ENCODE measurements at regions not wholly inside any gene's neighbourhood (a gene's known extent, or its start where the extent isn't known, plus 50 kb on each side); places are given as distances from the start of the nearest gene placed in this dataset.

DNA sequence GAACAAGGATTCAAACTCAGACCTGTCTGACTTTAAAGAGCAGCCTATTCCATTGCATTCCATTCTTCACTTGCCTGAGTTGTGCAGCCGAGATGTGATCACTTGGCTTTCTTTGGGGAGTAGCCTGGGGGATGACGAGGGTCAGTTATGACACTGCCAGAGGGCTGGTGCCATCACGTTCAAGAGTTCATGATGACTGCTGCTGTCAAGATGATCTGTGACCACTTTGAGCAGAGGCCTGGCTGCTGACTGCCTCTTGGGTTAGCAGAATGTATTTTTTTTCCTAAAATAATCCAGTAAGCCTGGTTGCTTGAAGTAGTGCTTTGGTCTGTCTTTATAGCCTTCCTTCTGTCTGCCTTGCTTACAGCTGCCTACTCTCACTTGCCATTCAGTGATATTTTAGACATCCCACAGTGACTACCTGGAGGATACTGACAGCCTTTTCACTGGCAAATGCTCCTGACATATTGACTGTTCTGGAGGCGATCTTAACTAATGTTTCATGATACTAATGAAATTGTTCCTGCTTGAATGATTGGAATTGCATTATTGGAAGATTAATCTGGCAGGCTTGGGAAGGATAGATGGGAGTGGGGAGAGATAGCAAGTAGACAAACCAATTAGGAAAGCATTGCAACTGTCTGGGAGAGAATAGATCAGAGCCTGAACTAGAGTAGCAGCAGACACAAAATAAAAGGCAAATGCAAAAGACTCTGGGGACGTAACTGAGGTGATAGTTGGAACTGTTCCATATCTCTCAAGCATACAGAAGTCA, 221.6 kb upstream of the LCORL start:
- Histone ChIP-seq H2AFZ (ENCODE audit: insufficient read depth, low read length, poor library complexity) (no peak overlapping the region), H2BK5ac (ENCODE audit: low read depth, low read length, poor library complexity) (no peak overlapping the region), H3K27ac (ENCODE audit: low read depth, low read length) (no peak overlapping the region), H2AK5ac (ENCODE audit: low read length) (no peak overlapping the region), H3K79me1 (ENCODE audit: low read length) (no peaks in the 10 kb centered on the region), H4K8ac (ENCODE audit: low read depth, low read length) (no peak overlapping the region), H3K9ac (ENCODE audit: low read length) (no peak overlapping the region), H3K4ac (ENCODE audit: low read depth, low read length) (no peak overlapping the region), H3K27me3 (ENCODE audit: insufficient read depth, low read length) (no peaks in the 10 kb centered on the region), H3K14ac (ENCODE audit: low read length) (no peak overlapping the region), H3K18ac (ENCODE audit: low read length) (no peak overlapping the region), H3K23ac (ENCODE audit: low read length) (no peak overlapping the region), H2BK120ac (ENCODE audit: insufficient read depth, low read length, poor library complexity) (no peak overlapping the region), H3K4me1 (ENCODE audit: control insufficient read depth in 1 of 2, insufficient read depth in 2 of 2, low read length in 2 of 2) (no peaks in the 10 kb centered on the region), H3K4me3 (ENCODE audit: low read depth, low read length) (no peak overlapping the region), H3K9me3 (ENCODE audit: insufficient read depth, low read depth, low read length) (no peaks in the 10 kb centered on the region), H4K91ac (ENCODE audit: low read depth, low read length) (no peak overlapping the region), H2BK12ac (ENCODE audit: low read length) (no peak overlapping the region), H3K79me2 (ENCODE audit: control insufficient read depth, insufficient read depth, low read length, poor library complexity) (no peaks in the 10 kb centered on the region), H3K36me3 (ENCODE audit: control insufficient read depth in 1 of 2, insufficient read depth in 2 of 2, low read length in 2 of 2) (no peaks in the 10 kb centered on the region), H3K4me2 (ENCODE audit: low read length) (no peak overlapping the region), H4K12ac (ENCODE audit: low read depth, low read length) (no peak overlapping the region)
- no CpG with 5 or more reads among the region's 5 CpGs for WGBS (ENCODE audit: extremely low coverage, insufficient coverage, insufficient read length)
- no peak for DNase-seq

GRCh38 chr4:18241727-18242126, 220.2 kb upstream of the LCORL start:
- Histone ChIP-seq H4K12ac (ENCODE audit: low read depth, low read length) (no peak overlapping the region), H3K23ac (ENCODE audit: low read length) (no peak overlapping the region), H3K36me3 (ENCODE audit: control insufficient read depth in 1 of 2, insufficient read depth in 2 of 2, low read length in 2 of 2) (no peaks in the 10 kb centered on the region), H3K4me2 (ENCODE audit: low read length) (no peak overlapping the region), H2BK12ac (ENCODE audit: low read length) (no peak overlapping the region), H3K14ac (ENCODE audit: low read length) (no peak overlapping the region), H3K79me1 (ENCODE audit: low read length) (no peaks in the 10 kb centered on the region), H3K79me2 (ENCODE audit: control insufficient read depth, insufficient read depth, low read length, poor library complexity) (no peaks in the 10 kb centered on the region), H3K4me1 (ENCODE audit: control insufficient read depth in 1 of 2, insufficient read depth in 2 of 2, low read length in 2 of 2) (no peaks in the 10 kb centered on the region), H3K9ac (ENCODE audit: low read length) (no peak overlapping the region), H3K18ac (ENCODE audit: low read length) (no peak overlapping the region), H2BK5ac (ENCODE audit: low read depth, low read length, poor library complexity) (no peak overlapping the region), H2AK5ac (ENCODE audit: low read length) (no peak overlapping the region), H2BK120ac (ENCODE audit: insufficient read depth, low read length, poor library complexity) (no peak overlapping the region), H3K4ac (ENCODE audit: low read depth, low read length) (no peak overlapping the region), H3K27ac (ENCODE audit: low read depth, low read length) (no peak overlapping the region), H3K4me3 (ENCODE audit: low read depth, low read length) (no peak overlapping the region), H4K91ac (ENCODE audit: low read depth, low read length) (no peak overlapping the region), H3K9me3 (ENCODE audit: insufficient read depth, low read depth, low read length) (no peaks in the 10 kb centered on the region), H3K27me3 (ENCODE audit: insufficient read depth, low read length) (no peaks in the 10 kb centered on the region), H4K8ac (ENCODE audit: low read depth, low read length) (no peak overlapping the region), H2AFZ (ENCODE audit: insufficient read depth, low read length, poor library complexity) (no peak overlapping the region)
- no CpG with 5 or more reads among the region's 1 CpG for WGBS (ENCODE audit: extremely low coverage, insufficient coverage, insufficient read length)
- DNase-seq = no peak

- H3K79me2 ChIP-seq (ENCODE audit: control insufficient read depth, insufficient read depth, low read length, poor library complexity) = no peaks in the 10 kb centered on the region
- H3K79me1 ChIP-seq (ENCODE audit: low read length) = no peaks in the 10 kb centered on the region
- H3K9ac ChIP-seq (ENCODE audit: low read length) = no peak overlapping the region
- H2BK5ac ChIP-seq (ENCODE audit: low read depth, low read length, poor library complexity) = no peak overlapping the region
- H3K4me2 ChIP-seq (ENCODE audit: low read length) = no peak overlapping the region
- H2BK120ac ChIP-seq (ENCODE audit: insufficient read depth, low read length, poor library complexity) = no peak overlapping the region
- H3K14ac ChIP-seq (ENCODE audit: low read length) = no peak overlapping the region
- DNase-seq = no peak
- H3K4me3 ChIP-seq (ENCODE audit: low read depth, low read length) = no peak overlapping the region
- no peak overlapping the region for H3K27ac ChIP-seq (ENCODE audit: low read depth, low read length)
- no peak overlapping the region for H2AK5ac ChIP-seq (ENCODE audit: low read length)
- no peaks in the 10 kb centered on the region for H3K36me3 ChIP-seq (ENCODE audit: control insufficient read depth in 1 of 2, insufficient read depth in 2 of 2, low read length in 2 of 2)
- no peak overlapping the region for H2AFZ ChIP-seq (ENCODE audit: insufficient read depth, low read length, poor library complexity)
- no peak overlapping the region for H4K91ac ChIP-seq (ENCODE audit: low read depth, low read length)
- no peaks in the 10 kb centered on the region for H3K27me3 ChIP-seq (ENCODE audit: insufficient read depth, low read length)
- no peak overlapping the region for H3K4ac ChIP-seq (ENCODE audit: low read depth, low read length)
- H3K23ac ChIP-seq (ENCODE audit: low read length) = no peak overlapping the region
- H3K4me1 ChIP-seq (ENCODE audit: control insufficient read depth in 1 of 2, insufficient read depth in 2 of 2, low read length in 2 of 2) = no peaks in the 10 kb centered on the region
- no peak overlapping the region for H2BK12ac ChIP-seq (ENCODE audit: low read length)
- H3K18ac ChIP-seq (ENCODE audit: low read length) = no peak overlapping the region
- H4K12ac ChIP-seq (ENCODE audit: low read depth, low read length) = no peak overlapping the region
- no peak overlapping the region for H4K8ac ChIP-seq (ENCODE audit: low read depth, low read length)
- peaks cover 4% of the 10 kb centered on the region for H3K9me3 ChIP-seq (ENCODE audit: insufficient read depth, low read depth, low read length)
Observed at GRCh38 chr4:18234108-18234507, 212.6 kb upstream of the LCORL start.

DNA sequence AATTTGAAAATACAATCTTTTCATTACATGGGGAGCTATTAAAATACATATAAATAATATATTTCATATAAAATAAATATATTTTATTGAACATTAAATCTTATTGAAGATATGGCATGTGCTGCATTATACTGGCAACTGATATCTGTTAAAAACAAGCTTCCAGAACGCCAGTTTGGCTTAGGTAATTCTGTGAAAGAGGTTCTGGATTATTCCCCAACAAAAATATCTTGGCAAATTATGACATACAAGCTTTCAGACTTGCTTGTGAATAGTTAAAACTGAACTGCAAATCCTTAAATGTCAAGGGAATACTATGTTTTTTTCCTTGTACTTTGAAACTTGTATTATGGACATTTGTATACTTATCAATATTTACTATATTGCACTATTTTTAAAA, 210.2 kb upstream of the LCORL start:
- no peak overlapping the region for H2AFZ ChIP-seq (ENCODE audit: insufficient read depth, low read length, poor library complexity)
- no peak for DNase-seq
- H3K27ac ChIP-seq (ENCODE audit: low read depth, low read length) = no peak overlapping the region
- H3K79me2 ChIP-seq (ENCODE audit: control insufficient read depth, insufficient read depth, low read length, poor library complexity) = no peaks in the 10 kb centered on the region
- no peak overlapping the region for H3K18ac ChIP-seq (ENCODE audit: low read length)
- no peak overlapping the region for H4K12ac ChIP-seq (ENCODE audit: low read depth, low read length)
- no peaks in the 10 kb centered on the region for H3K4me1 ChIP-seq (ENCODE audit: control insufficient read depth in 1 of 2, insufficient read depth in 2 of 2, low read length in 2 of 2)
- H3K9me3 ChIP-seq (ENCODE audit: insufficient read depth, low read depth, low read length) = peaks cover 5% of the 10 kb centered on the region
- no peaks in the 10 kb centered on the region for H3K27me3 ChIP-seq (ENCODE audit: insufficient read depth, low read length)
- no peak overlapping the region for H3K4ac ChIP-seq (ENCODE audit: low read depth, low read length)
- H3K23ac ChIP-seq (ENCODE audit: low read length) = no peak overlapping the region
- H3K4me2 ChIP-seq (ENCODE audit: low read length) = no peak overlapping the region
- no peak overlapping the region for H3K4me3 ChIP-seq (ENCODE audit: low read depth, low read length)
- H3K79me1 ChIP-seq (ENCODE audit: low read length) = no peaks in the 10 kb centered on the region
- no peak overlapping the region for H3K14ac ChIP-seq (ENCODE audit: low read length)
- no peak overlapping the region for H4K91ac ChIP-seq (ENCODE audit: low read depth, low read length)
- H2BK120ac ChIP-seq (ENCODE audit: insufficient read depth, low read length, poor library complexity) = no peak overlapping the region
- no CpG with 5 or more reads among the region's 1 CpG for WGBS (ENCODE audit: extremely low coverage, insufficient coverage, insufficient read length)
- no peak overlapping the region for H2BK12ac ChIP-seq (ENCODE audit: low read length)
- no peak overlapping the region for H3K9ac ChIP-seq (ENCODE audit: low read length)
- no peak overlapping the region for H4K8ac ChIP-seq (ENCODE audit: low read depth, low read length)
- H3K36me3 ChIP-seq (ENCODE audit: control insufficient read depth in 1 of 2, insufficient read depth in 2 of 2, low read length in 2 of 2) = no peaks in the 10 kb centered on the region
- no peak overlapping the region for H2AK5ac ChIP-seq (ENCODE audit: low read length)
- H2BK5ac ChIP-seq (ENCODE audit: low read depth, low read length, poor library complexity) = no peak overlapping the region
